ENCODE measurements at regions not wholly inside any gene's neighbourhood (a gene's known extent, or its start where the extent isn't known, plus 50 kb on each side); places are given as distances from the start of the nearest gene placed in this dataset.

DNA sequence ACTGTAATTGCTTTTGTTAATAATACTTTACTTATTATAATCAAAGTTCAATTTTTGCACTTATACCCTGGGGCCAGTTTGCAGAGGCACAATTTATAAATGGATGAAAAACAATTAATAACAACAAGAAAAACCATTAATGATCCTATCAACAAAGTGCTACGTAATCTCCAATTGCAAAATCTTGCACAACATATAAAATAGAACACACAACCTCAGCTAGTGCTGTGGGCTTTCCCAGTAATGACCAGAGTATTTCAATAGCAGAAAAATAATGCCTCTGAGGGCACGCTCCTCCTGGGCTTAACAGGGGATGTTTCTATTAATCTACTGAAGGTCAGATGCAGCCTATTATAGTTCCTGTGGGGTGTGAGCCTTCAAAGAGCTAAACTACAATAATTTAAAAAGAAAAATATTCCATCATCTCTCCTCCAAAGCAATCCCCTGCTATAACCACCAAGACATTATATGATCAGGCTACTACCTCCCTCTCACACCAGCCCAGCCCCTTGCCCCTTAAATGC, 508.5 kb upstream of the SLIT2 start:
- TF ChIP-seq POLR2A (IDR thresholded peaks at IDR 0.05) = no peak
- TF ChIP-seq, protein P1, sequence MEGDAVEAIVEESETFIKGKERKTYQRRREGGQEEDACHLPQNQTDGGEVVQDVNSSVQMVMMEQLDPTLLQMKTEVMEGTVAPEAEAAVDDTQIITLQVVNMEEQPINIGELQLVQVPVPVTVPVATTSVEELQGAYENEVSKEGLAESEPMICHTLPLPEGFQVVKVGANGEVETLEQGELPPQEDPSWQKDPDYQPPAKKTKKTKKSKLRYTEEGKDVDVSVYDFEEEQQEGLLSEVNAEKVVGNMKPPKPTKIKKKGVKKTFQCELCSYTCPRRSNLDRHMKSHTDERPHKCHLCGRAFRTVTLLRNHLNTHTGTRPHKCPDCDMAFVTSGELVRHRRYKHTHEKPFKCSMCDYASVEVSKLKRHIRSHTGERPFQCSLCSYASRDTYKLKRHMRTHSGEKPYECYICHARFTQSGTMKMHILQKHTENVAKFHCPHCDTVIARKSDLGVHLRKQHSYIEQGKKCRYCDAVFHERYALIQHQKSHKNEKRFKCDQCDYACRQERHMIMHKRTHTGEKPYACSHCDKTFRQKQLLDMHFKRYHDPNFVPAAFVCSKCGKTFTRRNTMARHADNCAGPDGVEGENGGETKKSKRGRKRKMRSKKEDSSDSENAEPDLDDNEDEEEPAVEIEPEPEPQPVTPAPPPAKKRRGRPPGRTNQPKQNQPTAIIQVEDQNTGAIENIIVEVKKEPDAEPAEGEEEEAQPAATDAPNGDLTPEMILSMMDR (IDR thresholded peaks at IDR 0.05) = no peak
